Activated T-helper 1 cell treated with Interleukin-2 at 50 U/mL for 16 hours (primary cell): ENCODE measurements at regions not wholly inside any gene's neighbourhood (a gene's known extent, or its start where the extent isn't known, plus 50 kb on each side); places are given as distances from the start of the nearest gene placed in this dataset.
A peak's percentile ranks its signal among the peaks of the same experiment; 100 is the strongest.
"Not testable (repeated sequence)": the region's sequence is repeated elsewhere in the genome, so short reads cannot be mapped to it uniquely, and the experiment has no call there.

Source experiments
- DNase-seq: peaks from one replicate; pipeline ENCODE4 v3.0.0-alpha.2; 2020; ENCODE audit warnings: low read depth

- no peak for DNase-seq
Measured at GRCh38 chr15:77909182-77909940, 168.2 kb downstream of the TBC1D2B start.

GRCh38 chr15:77908752-77909111 lies 168.8 kb downstream of the TBC1D2B start:
- DNase-seq = not testable (repeated sequence)

GRCh38 chr15:77907824-77908751 lies 169.4 kb downstream of the TBC1D2B start:
- no peak for DNase-seq

- DNase-seq = not testable (repeated sequence)
Measured at GRCh38 chr15:77906062-77906990, 171.2 kb downstream of the TBC1D2B start.

GRCh38 chr15:77905301-77905920 lies 172.1 kb downstream of the TBC1D2B start:
- no peak for DNase-seq

- no peak for DNase-seq
Measured at GRCh38 chr15:77904901-77905300, 172.6 kb downstream of the TBC1D2B start.

- DNase-seq = no peak
Measured at GRCh38 chr15:77904436-77904821, 173.1 kb downstream of the TBC1D2B start.

GRCh38 chr15:77903761-77904435 lies 173.6 kb downstream of the TBC1D2B start:
- DNase-seq = not testable (repeated sequence)

GRCh38 chr15:77902921-77903760 lies 174.4 kb downstream of the TBC1D2B start:
- not testable (repeated sequence) for DNase-seq

GRCh38 chr15:77901921-77902750 lies 175.4 kb downstream of the TBC1D2B start:
- DNase-seq = no peak

- DNase-seq = no peak
Measured at GRCh38 chr15:77901251-77901881, 176.1 kb downstream of the TBC1D2B start.

GRCh38 chr15:77900331-77900963 lies 177.1 kb downstream of the TBC1D2B start:
- peak; percentile 5 for DNase-seq

- DNase-seq = not testable (repeated sequence)
Measured at GRCh38 chr15:77899776-77900175, 177.7 kb downstream of the TBC1D2B start.

GRCh38 chr15:77898811-77899730 lies 178.4 kb downstream of the TBC1D2B start:
- no peak for DNase-seq

GRCh38 chr15:77897896-77898406 lies 179.6 kb downstream of the TBC1D2B start:
- no peak for DNase-seq

GRCh38 chr15:77897113-77897895 lies 180.2 kb downstream of the TBC1D2B start:
- not testable (repeated sequence) for DNase-seq
